ENCODE measurements at regions not wholly inside any gene's neighbourhood (a gene's known extent, or its start where the extent isn't known, plus 50 kb on each side); places are given as distances from the start of the nearest gene placed in this dataset.

- Histone ChIP-seq H3K4me1 (no peaks in the 10 kb centered on the region), H3K9me3 (no peaks in the 10 kb centered on the region), H3K27ac (no peak overlapping the region), H3K4me3 (no peak overlapping the region), H3K27me3 (no peaks in the 10 kb centered on the region), H3K36me3 (no peaks in the 10 kb centered on the region)
- ATAC-seq (no peak), DNase-seq (no peak)
- intact Hi-C loops (cut with DNase I; ENCODE audit: low total_unique reads): no loop called here
- TF ChIP-seq CTCF (IDR thresholded peaks at IDR 0.05 in 4 of 5, conservative IDR thresholded peaks at IDR 0.05 in 1 of 5) (no peak), POLR2A (IDR thresholded peaks at IDR 0.05) (no peak)
- in situ Hi-C loops (cut with MboI; ENCODE audit: low sequenced_read_pairs in 4 of 4): no loop called here
Measured at GRCh38 chr2:15061268-15061667, 428.8 kb downstream of the LRATD1 start.

- DNase-seq: no peak
- no peaks in the 10 kb centered on the region for H3K36me3 ChIP-seq
- in situ Hi-C loops (cut with MboI; ENCODE audit: low sequenced_read_pairs in 4 of 4): no loop called here
- no peaks in the 10 kb centered on the region for H3K27me3 ChIP-seq
- ATAC-seq: no peak
- TF ChIP-seq POLR2A (IDR thresholded peaks at IDR 0.05): no peak
- TF ChIP-seq CTCF (IDR thresholded peaks at IDR 0.05 in 4 of 5, conservative IDR thresholded peaks at IDR 0.05 in 1 of 5): no peak
- H3K27ac ChIP-seq: no peak overlapping the region
- H3K9me3 ChIP-seq: no peaks in the 10 kb centered on the region
- H3K4me3 ChIP-seq: no peak overlapping the region
- intact Hi-C loops (cut with DNase I; ENCODE audit: low total_unique reads): no loop called here
- no peaks in the 10 kb centered on the region for H3K4me1 ChIP-seq
Measured at GRCh38 chr2:15066138-15066537, 433.6 kb downstream of the LRATD1 start.

DNA sequence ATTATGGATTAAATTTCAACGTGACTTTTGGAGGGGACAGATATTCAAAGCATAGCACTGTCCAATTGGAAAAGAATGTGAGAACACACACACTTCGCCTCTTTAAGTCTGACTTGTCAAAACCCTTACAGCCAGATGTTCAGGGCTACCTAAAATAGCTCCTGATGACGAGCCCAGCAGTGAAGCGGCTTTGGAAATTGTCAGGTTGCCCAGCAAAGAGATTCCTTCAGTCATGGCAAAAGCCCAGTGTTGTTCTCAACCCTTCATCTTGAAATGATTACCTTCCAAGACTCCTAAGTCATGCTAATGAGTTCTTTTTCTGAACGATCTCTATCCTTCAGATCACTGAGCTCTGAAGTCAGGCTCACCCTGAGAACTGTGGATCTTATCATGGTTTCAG lies 436.6 kb downstream of the LRATD1 start:
- no peak overlapping the region for H3K27ac ChIP-seq
- TF ChIP-seq CTCF (IDR thresholded peaks at IDR 0.05 in 4 of 5, conservative IDR thresholded peaks at IDR 0.05 in 1 of 5) (no peak), POLR2A (IDR thresholded peaks at IDR 0.05) (no peak)
- no peak overlapping the region for H3K4me3 ChIP-seq
- in situ Hi-C loops (cut with MboI; ENCODE audit: low sequenced_read_pairs in 4 of 4): no loop called here
- H3K27me3 ChIP-seq: no peaks in the 10 kb centered on the region
- no peaks in the 10 kb centered on the region for H3K9me3 ChIP-seq
- no peaks in the 10 kb centered on the region for H3K4me1 ChIP-seq
- intact Hi-C loops (cut with DNase I; ENCODE audit: low total_unique reads): no loop called here
- no peaks in the 10 kb centered on the region for H3K36me3 ChIP-seq
- DNase-seq (no peak), ATAC-seq (no peak)

DNA sequence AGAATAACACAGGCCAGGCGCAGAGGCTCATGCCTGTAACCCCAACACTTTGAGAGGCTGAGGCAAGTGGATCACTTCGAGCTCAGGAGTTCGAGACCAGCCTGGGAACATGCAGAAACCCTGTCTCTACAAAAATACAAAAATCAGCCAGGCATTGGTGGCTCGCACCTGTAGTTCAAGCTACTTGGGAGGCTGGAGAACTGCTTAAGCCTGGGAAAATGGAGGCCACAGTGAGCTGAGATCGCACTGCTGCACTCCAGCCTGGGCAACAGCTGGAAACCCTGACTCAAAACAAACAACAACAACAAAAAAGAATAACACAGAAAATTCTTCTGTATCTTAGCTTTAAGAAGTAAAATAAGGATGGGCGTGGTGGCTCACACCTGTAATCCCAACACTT lies 440.3 kb downstream of the LRATD1 start:
- no peaks in the 10 kb centered on the region for H3K36me3 ChIP-seq
- TF ChIP-seq CTCF (IDR thresholded peaks at IDR 0.05 in 4 of 5, conservative IDR thresholded peaks at IDR 0.05 in 1 of 5) (no peak), POLR2A (IDR thresholded peaks at IDR 0.05) (no peak)
- H3K4me3 ChIP-seq: no peak overlapping the region
- no peaks in the 10 kb centered on the region for H3K4me1 ChIP-seq
- H3K27ac ChIP-seq: no peak overlapping the region
- DNase-seq (no peak), ATAC-seq (no peak)
- H3K9me3 ChIP-seq: no peaks in the 10 kb centered on the region
- intact Hi-C loops (cut with DNase I; ENCODE audit: low total_unique reads) (no loop called here), in situ Hi-C loops (cut with MboI; ENCODE audit: low sequenced_read_pairs in 4 of 4) (no loop called here)
- no peaks in the 10 kb centered on the region for H3K27me3 ChIP-seq

DNA sequence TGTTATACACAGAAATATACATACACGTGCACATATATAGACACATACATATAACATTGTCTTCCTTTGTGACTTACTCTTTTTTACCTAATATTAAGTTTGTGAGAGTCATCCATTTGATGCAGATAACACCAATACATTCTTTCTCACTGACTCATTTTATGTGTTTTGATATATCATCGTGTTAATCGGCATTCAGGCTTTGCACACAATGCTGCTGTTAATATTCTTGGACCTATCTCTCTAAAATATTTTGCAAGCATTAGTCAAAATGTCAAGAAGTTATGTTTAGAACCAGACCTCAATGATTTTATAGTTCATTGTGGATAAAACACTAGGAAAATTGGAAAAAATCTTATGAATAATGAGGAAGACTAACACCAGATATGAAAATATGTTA lies 441.1 kb downstream of the LRATD1 start:
- in situ Hi-C loops (cut with MboI; ENCODE audit: low sequenced_read_pairs in 4 of 4) (no loop called here), intact Hi-C loops (cut with DNase I; ENCODE audit: low total_unique reads) (no loop called here)
- no peaks in the 10 kb centered on the region for H3K36me3 ChIP-seq
- H3K27me3 ChIP-seq: no peaks in the 10 kb centered on the region
- DNase-seq (no peak), ATAC-seq (no peak)
- H3K4me3 ChIP-seq: no peak overlapping the region
- no peaks in the 10 kb centered on the region for H3K4me1 ChIP-seq
- TF ChIP-seq POLR2A (IDR thresholded peaks at IDR 0.05) (no peak), CTCF (IDR thresholded peaks at IDR 0.05 in 4 of 5, conservative IDR thresholded peaks at IDR 0.05 in 1 of 5) (no peak)
- no peak overlapping the region for H3K27ac ChIP-seq
- no peaks in the 10 kb centered on the region for H3K9me3 ChIP-seq

Data from gastrocnemius medialis (tissue), 4 donors.